Colonic mucosa (tissue), 4 donors: ENCODE measurements at regions not wholly inside any gene's neighbourhood (a gene's known extent, or its start where the extent isn't known, plus 50 kb on each side); places are given as distances from the start of the nearest gene placed in this dataset.

Experiments
- DNase-seq: peaks from one replicate; pipeline ENCODE4 v3.0.0-alpha.2; 2020
- H3K27ac ChIP-seq: fragments of 200-600 bp; one replicate; pipeline ENCODE4 v1.8.0; 2021
- H3K27me3 ChIP-seq: fragments of 200-600 bp; one replicate; pipeline ENCODE4 v1.8.0; 2021
- H3K36me3 ChIP-seq: fragments of 200-600 bp; one replicate; pipeline ENCODE4 v1.8.0; 2021
- H3K4me1 ChIP-seq: fragments of 200-600 bp; one replicate; pipeline ENCODE4 v1.8.0; 2021; ENCODE audit warnings: mild to moderate bottlenecking
- H3K4me3 ChIP-seq: fragments of 200-600 bp; one replicate; pipeline ENCODE4 v1.8.0; 2021
- H3K9ac ChIP-seq, 2 donors: one replicate each; pipeline ENCODE4 v1.7.0; 2013; ENCODE audit warnings: control low read depth in 2 of 2, low read depth in 2 of 2, low read length in 2 of 2
- H3K9me3 ChIP-seq: fragments of 200-600 bp; one replicate; pipeline ENCODE4 v1.8.0; 2021
- CTCF ChIP-seq: fragments of 200-600 bp; IDR thresholded peaks from one replicate; pipeline ENCODE4 v1.8.0; 2022; ENCODE audit warnings: antibody characterized with exemption, mild to moderate bottlenecking
- intact Hi-C: fragments of 100-400 bp; cut with DNase I; formaldehyde crosslinking; loops from one replicate; pipeline ENCODE4 v1.14.1; 2022
- donor health status: healthy.
- donor health status: DM: no; HTN: no; CAD: no.
- donor health status: DM: no; HTN: no; CAD: no.

GRCh38 chr1:5479876-5480646, 512.2 kb downstream of the NPHP4 start:
- DNase-seq: no peak
- TF ChIP-seq CTCF: no peak
- Histone ChIP-seq H3K27ac (no peak overlapping the region), H3K9ac (no peak overlapping the region), H3K9me3 (no peaks in the 10 kb centered on the region), H3K4me1 (no peaks in the 10 kb centered on the region), H3K27me3 (no peaks in the 10 kb centered on the region), H3K4me3 (no peak overlapping the region), H3K36me3 (no peaks in the 10 kb centered on the region)
- intact Hi-C loops: no loop called here

- no peak for DNase-seq
- Histone ChIP-seq H3K4me3 (no peak overlapping the region), H3K9ac (no peak overlapping the region), H3K9me3 (no peaks in the 10 kb centered on the region), H3K36me3 (no peaks in the 10 kb centered on the region), H3K27ac (no peak overlapping the region), H3K27me3 (no peaks in the 10 kb centered on the region), H3K4me1 (no peaks in the 10 kb centered on the region)
- intact Hi-C loops: no loop called here
- no peak for TF ChIP-seq CTCF
Observed at GRCh38 chr1:5478961-5479360, 513.3 kb downstream of the NPHP4 start.

GRCh38 chr1:5478156-5478695, 514.0 kb downstream of the NPHP4 start:
- H3K36me3 ChIP-seq: no peaks in the 10 kb centered on the region
- no peak for DNase-seq
- no peaks in the 10 kb centered on the region for H3K9me3 ChIP-seq
- no peak overlapping the region for H3K4me3 ChIP-seq
- H3K27ac ChIP-seq: no peak overlapping the region
- no peaks in the 10 kb centered on the region for H3K4me1 ChIP-seq
- H3K9ac ChIP-seq: no peak overlapping the region
- intact Hi-C loops: no loop called here
- no peaks in the 10 kb centered on the region for H3K27me3 ChIP-seq
- no peak for TF ChIP-seq CTCF

- intact Hi-C loops: no loop called here
- no peak for TF ChIP-seq CTCF
- no peak overlapping the region for H3K27ac ChIP-seq
- no peaks in the 10 kb centered on the region for H3K36me3 ChIP-seq
- H3K9me3 ChIP-seq: no peaks in the 10 kb centered on the region
- DNase-seq: no peak
- no peak overlapping the region for H3K9ac ChIP-seq
- H3K4me3 ChIP-seq: no peak overlapping the region
- H3K4me1 ChIP-seq: no peaks in the 10 kb centered on the region
- no peaks in the 10 kb centered on the region for H3K27me3 ChIP-seq
Observed at GRCh38 chr1:5477716-5478115, 514.5 kb downstream of the NPHP4 start.

- intact Hi-C loops: no loop called here
- no peak for DNase-seq
- TF ChIP-seq CTCF: no peak
Observed at GRCh38 chr1:5475572-5475971, 516.7 kb downstream of the NPHP4 start.

More at GRCh38 chr1:5475572-5475971, 516.7 kb downstream of the NPHP4 start:
- Histone ChIP-seq H3K9ac (no peak overlapping the region), H3K27ac (no peak overlapping the region), H3K27me3 (no peaks in the 10 kb centered on the region), H3K9me3 (no peaks in the 10 kb centered on the region), H3K4me3 (no peak overlapping the region), H3K36me3 (no peaks in the 10 kb centered on the region), H3K4me1 (no peaks in the 10 kb centered on the region)
